Endothelial cell of umbilical vein (primary cell): ENCODE measurements at regions not wholly inside any gene's neighbourhood (a gene's known extent, or its start where the extent isn't known, plus 50 kb on each side); places are given as distances from the start of the nearest gene placed in this dataset.

Experiments used
- EZH2 ChIP-seq: IDR thresholded peaks from 2 replicates; pipeline ENCODE4 v1.6.1; 2012; ENCODE audit warnings: borderline replicate concordance, low read depth, mild to moderate bottlenecking, moderate library complexity, low read length, inconsistent platforms; ENCODE audit not compliant: severe bottlenecking
- POLR2A ChIP-seq: IDR thresholded peaks from 2 replicates; pipeline ENCODE4 v1.6.1; 2012; ENCODE audit warnings: low read depth, mild to moderate bottlenecking, control low read depth, low read length

DNA sequence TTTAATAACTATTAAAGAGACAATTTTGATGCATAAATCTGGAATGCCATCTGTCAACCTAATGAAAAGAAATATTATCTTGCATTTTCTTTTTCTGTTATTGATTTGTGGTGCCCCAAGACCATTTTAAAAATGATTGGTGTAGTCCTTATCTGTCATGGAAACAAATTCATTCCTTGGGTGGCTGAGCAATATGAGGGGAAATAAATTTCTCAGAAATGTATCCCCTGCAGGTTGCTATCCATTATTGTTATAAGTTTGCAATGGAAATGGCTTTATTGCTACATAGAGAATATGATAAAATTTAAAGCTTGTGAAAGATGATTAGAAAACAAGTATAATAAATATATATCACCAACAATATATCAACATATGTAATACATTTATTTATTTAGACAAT lies 607.0 kb downstream of the DNAJB9 start:
- TF ChIP-seq EZH2 = no peak
- no peak for TF ChIP-seq POLR2A
